BJ (cell line): ENCODE measurements at regions not wholly inside any gene's neighbourhood (a gene's known extent, or its start where the extent isn't known, plus 50 kb on each side); places are given as distances from the start of the nearest gene placed in this dataset.
"Not testable (repeated sequence)": the region's sequence is repeated elsewhere in the genome, so short reads cannot be mapped to it uniquely, and the experiment has no call there.

ENCODE experiments used
- CTCF ChIA-PET: fragments of 350-600 bp; formaldehyde crosslinking; extraction: SDS; loops from one replicate; lab custom pipeline; 2021; ENCODE audit warnings: antibody characterized with exemption, inconsistent platforms; lab: Yijun Ruan, JAX
- POLR2A ChIA-PET: fragments of 300-600 bp; sonication (Branson Sonifier 250); formaldehyde crosslinking; extraction: SDS; loops from one replicate; lab custom pipeline; 2021; ENCODE audit warnings: antibody characterized with exemption; lab: Charles Lee
- DNase-seq: peaks from one replicate; pipeline ENCODE4 v3.0.0-alpha.2; 2011; ENCODE audit warnings: low read depth
- H3K27me3 ChIP-seq: 2 replicates; pipeline ENCODE4 v1.6.0; 2011; ENCODE audit warnings: low read length; ENCODE audit not compliant: control insufficient read depth, insufficient read depth
- H3K36me3 ChIP-seq: 2 replicates; pipeline ENCODE4 v1.5.1; 2011; ENCODE audit warnings: low read length; ENCODE audit not compliant: control insufficient read depth, insufficient read depth
- H3K4me3 ChIP-seq: 2 replicates; pipeline ENCODE4 v1.5.1; 2011; ENCODE audit warnings: low read depth, mild to moderate bottlenecking, control low read depth, low read length
- CTCF ChIP-seq: IDR thresholded peaks from 2 replicates; pipeline ENCODE4 v1.5.1; 2011; ENCODE audit warnings: low read depth, mild to moderate bottlenecking, control low read depth, inconsistent platforms, low read length, moderate library complexity; ENCODE audit not compliant: insufficient read depth

GRCh38 chr7:48841739-48842138, 82.6 kb upstream of the CDC14C start:
- Histone ChIP-seq H3K36me3 (no peaks in the 10 kb centered on the region), H3K27me3 (no peaks in the 10 kb centered on the region), H3K4me3 (no peak overlapping the region)
- POLR2A ChIA-PET, result no interaction called here
- no peak for TF ChIP-seq CTCF
- DNase-seq, result no peak
- CTCF ChIA-PET, result no interaction called here

- no peaks in the 10 kb centered on the region for H3K27me3 ChIP-seq
- CTCF ChIA-PET, result no interaction called here
- H3K4me3 ChIP-seq, result no peak overlapping the region
- no peak for DNase-seq
- no peaks in the 10 kb centered on the region for H3K36me3 ChIP-seq
- POLR2A ChIA-PET, result no interaction called here
- TF ChIP-seq CTCF, result no peak
Observed at GRCh38 chr7:48847917-48848316, 76.4 kb upstream of the CDC14C start.

- DNase-seq, H3K27me3 ChIP-seq, H3K36me3 ChIP-seq, CTCF ChIA-PET, H3K4me3 ChIP-seq, POLR2A ChIA-PET: not testable (repeated sequence)
Observed at GRCh38 chr7:48860447-48860846, 63.9 kb upstream of the CDC14C start.

- POLR2A ChIA-PET, result no interaction called here
- TF ChIP-seq CTCF, result no peak
- H3K4me3 ChIP-seq, result no peak overlapping the region
- no peaks in the 10 kb centered on the region for H3K36me3 ChIP-seq
- CTCF ChIA-PET, result interaction anchor here (1.0 kb wide), 1 partner anchor 18 kb away, joined by 3 read pairs; no protein-coding TSS in a partner anchor
- H3K27me3 ChIP-seq, result no peaks in the 10 kb centered on the region
- no peak for DNase-seq
Observed at GRCh38 chr7:48868916-48869315, 55.4 kb upstream of the CDC14C start.

GRCh38 chr7:48872548-48872947, 51.8 kb upstream of the CDC14C start:
- no peaks in the 10 kb centered on the region for H3K36me3 ChIP-seq
- no peak for TF ChIP-seq CTCF
- CTCF ChIA-PET, result no interaction called here
- POLR2A ChIA-PET, result no interaction called here
- DNase-seq, result no peak
- no peaks in the 10 kb centered on the region for H3K27me3 ChIP-seq
- no peak overlapping the region for H3K4me3 ChIP-seq
